Testis (tissue), 2 donors: ENCODE measurements at regions not wholly inside any gene's neighbourhood (a gene's known extent, or its start where the extent isn't known, plus 50 kb on each side); places are given as distances from the start of the nearest gene placed in this dataset.

Source experiments
- DNase-seq: peaks from one replicate; pipeline ENCODE4 v3.0.0-alpha.2; 2019
- H3K27ac ChIP-seq, 2 donors: fragments of 200-600 bp; sonication (generic); one replicate each; pipeline ENCODE4 v1.5.1; 2019
- H3K27me3 ChIP-seq: fragments of 200-600 bp; sonication (generic); one replicate; pipeline ENCODE4 v1.5.1; 2019
- H3K36me3 ChIP-seq: fragments of 200-600 bp; sonication (generic); one replicate; pipeline ENCODE4 v1.5.1; 2017; ENCODE audit warnings: low read depth; ENCODE audit errors: missing control alignments
- H3K4me1 ChIP-seq: fragments of 200-600 bp; sonication (generic); one replicate; pipeline ENCODE4 v1.5.1; 2019
- H3K4me3 ChIP-seq, 2 donors: fragments of 200-600 bp; sonication (generic); one replicate each; pipeline ENCODE4 v1.5.1; 2017 to 2019
- H3K9me3 ChIP-seq: fragments of 200-600 bp; sonication (generic); one replicate; pipeline ENCODE4 v1.5.1; 2017
- CTCF ChIP-seq, 3 experiments: fragments of 450-650 bp in 2 of 3; fragments of 200-600 bp in 1 of 3; sonication (generic) in 1 of 3; IDR thresholded peaks; one replicate each; pipeline ENCODE4 v1.5.1; 2016 to 2019; ENCODE audit warnings: antibody characterized with exemption in 3 of 3, mild to moderate bottlenecking in 2 of 3, moderate library complexity in 1 of 3
- POLR2A ChIP-seq: fragments of 450-650 bp; IDR thresholded peaks from one replicate; pipeline ENCODE4 v1.6.1; 2017; ENCODE audit warnings: antibody characterized with exemption, mild to moderate bottlenecking, moderate library complexity
- WGBS, 2 donors: methylation state at CpG; one replicate each; pipeline ENCODE4 v1.1.5; 2018; 5-methylcytosine and 5-hydroxymethylcytosine counted together
- intact Hi-C: fragments of 100-400 bp; cut with DNase I; formaldehyde crosslinking; loops from one replicate; pipeline ENCODE4 v1.15.1; 2023; ENCODE audit warnings: low total_unique reads

GRCh38 chr13:83738407-83738806 lies 143.9 kb downstream of the SLITRK1 start:
- Histone ChIP-seq H3K27me3 (no peaks in the 10 kb centered on the region), H3K9me3 (no peaks in the 10 kb centered on the region), H3K36me3 (no peaks in the 10 kb centered on the region), H3K4me1 (no peaks in the 10 kb centered on the region), H3K27ac (no peak overlapping the region), H3K4me3 (no peak overlapping the region)
- WGBS, 2 donors, result 77 to 89% methylated on average over 4 of the region's 4 CpGs
- no peak for TF ChIP-seq POLR2A
- TF ChIP-seq CTCF (IDR thresholded peaks at IDR 0.05), result no peak
- intact Hi-C loops, result no loop called here
- DNase-seq, result no peak

- Histone ChIP-seq H3K9me3 (no peaks in the 10 kb centered on the region), H3K27me3 (no peaks in the 10 kb centered on the region), H3K4me3 (no peak overlapping the region), H3K27ac (no peak overlapping the region), H3K4me1 (no peaks in the 10 kb centered on the region), H3K36me3 (no peaks in the 10 kb centered on the region)
- TF ChIP-seq CTCF (IDR thresholded peaks at IDR 0.05), result no peak
- TF ChIP-seq POLR2A, result no peak
- no peak for DNase-seq
- intact Hi-C loops, result no loop called here
These were observed 149.0 kb downstream of the SLITRK1 start for GRCh38 chr13:83733293-83733692.

GRCh38 chr13:83732755-83733154 lies 149.5 kb downstream of the SLITRK1 start:
- no peak overlapping the region for H3K4me3 ChIP-seq
- H3K27ac ChIP-seq, result no peak overlapping the region
- DNase-seq, result no peak
- no peaks in the 10 kb centered on the region for H3K9me3 ChIP-seq
- 53 to 61% methylated on average over 3 of the region's 3 CpGs for WGBS, 2 donors
- no peaks in the 10 kb centered on the region for H3K36me3 ChIP-seq
- no peaks in the 10 kb centered on the region for H3K4me1 ChIP-seq
- TF ChIP-seq POLR2A (no peak), CTCF (IDR thresholded peaks at IDR 0.05) (no peak)
- intact Hi-C loops, result no loop called here
- H3K27me3 ChIP-seq, result no peaks in the 10 kb centered on the region

- Histone ChIP-seq H3K36me3 (no peaks in the 10 kb centered on the region), H3K4me3 (no peak overlapping the region), H3K4me1 (no peaks in the 10 kb centered on the region), H3K27ac (no peak overlapping the region), H3K9me3 (no peaks in the 10 kb centered on the region), H3K27me3 (no peaks in the 10 kb centered on the region)
- intact Hi-C loops, result no loop called here
- DNase-seq, result no peak
- TF ChIP-seq CTCF (IDR thresholded peaks at IDR 0.05) (no peak), POLR2A (no peak)
- WGBS, 2 donors, result 89 to 91% methylated on average over 1 of the region's 1 CpG
These were observed 151.2 kb downstream of the SLITRK1 start for GRCh38 chr13:83731113-83731512.

GRCh38 chr13:83730674-83731073 lies 151.6 kb downstream of the SLITRK1 start:
- no peak overlapping the region for H3K27ac ChIP-seq
- 87 to 92% methylated on average over 6 of the region's 6 CpGs for WGBS, 2 donors
- H3K4me1 ChIP-seq, result no peaks in the 10 kb centered on the region
- H3K36me3 ChIP-seq, result no peaks in the 10 kb centered on the region
- DNase-seq, result no peak
- TF ChIP-seq CTCF (IDR thresholded peaks at IDR 0.05) (no peak), POLR2A (no peak)
- no peaks in the 10 kb centered on the region for H3K9me3 ChIP-seq
- H3K27me3 ChIP-seq, result no peaks in the 10 kb centered on the region
- no peak overlapping the region for H3K4me3 ChIP-seq
- intact Hi-C loops, result no loop called here
